ENCODE measurements at regions not wholly inside any gene's neighbourhood (a gene's known extent, or its start where the extent isn't known, plus 50 kb on each side); places are given as distances from the start of the nearest gene placed in this dataset.

- Mint-ChIP-seq H3K36me3 (ENCODE audit: low read depth) (no peaks in the 10 kb centered on the region), H3K4me3 (no peak overlapping the region), H3K27ac (no peak overlapping the region), H3K9me3 (no peaks in the 10 kb centered on the region), H3K27me3 (no peaks in the 10 kb centered on the region), H3K4me1 (no peaks in the 10 kb centered on the region)
- no peak for DNase-seq
- no peak for ATAC-seq
Measured at GRCh38 chr2:239608260-239608659, 207.4 kb upstream of the HDAC4 start.

GRCh38 chr2:239607517-239608191 lies 206.8 kb upstream of the HDAC4 start:
- ATAC-seq = no peak
- Mint-ChIP-seq H3K36me3 (ENCODE audit: low read depth) (no peaks in the 10 kb centered on the region), H3K4me3 (no peak overlapping the region), H3K27me3 (no peaks in the 10 kb centered on the region), H3K27ac (no peak overlapping the region), H3K4me1 (no peaks in the 10 kb centered on the region), H3K9me3 (no peaks in the 10 kb centered on the region)
- no peak for DNase-seq

DNA sequence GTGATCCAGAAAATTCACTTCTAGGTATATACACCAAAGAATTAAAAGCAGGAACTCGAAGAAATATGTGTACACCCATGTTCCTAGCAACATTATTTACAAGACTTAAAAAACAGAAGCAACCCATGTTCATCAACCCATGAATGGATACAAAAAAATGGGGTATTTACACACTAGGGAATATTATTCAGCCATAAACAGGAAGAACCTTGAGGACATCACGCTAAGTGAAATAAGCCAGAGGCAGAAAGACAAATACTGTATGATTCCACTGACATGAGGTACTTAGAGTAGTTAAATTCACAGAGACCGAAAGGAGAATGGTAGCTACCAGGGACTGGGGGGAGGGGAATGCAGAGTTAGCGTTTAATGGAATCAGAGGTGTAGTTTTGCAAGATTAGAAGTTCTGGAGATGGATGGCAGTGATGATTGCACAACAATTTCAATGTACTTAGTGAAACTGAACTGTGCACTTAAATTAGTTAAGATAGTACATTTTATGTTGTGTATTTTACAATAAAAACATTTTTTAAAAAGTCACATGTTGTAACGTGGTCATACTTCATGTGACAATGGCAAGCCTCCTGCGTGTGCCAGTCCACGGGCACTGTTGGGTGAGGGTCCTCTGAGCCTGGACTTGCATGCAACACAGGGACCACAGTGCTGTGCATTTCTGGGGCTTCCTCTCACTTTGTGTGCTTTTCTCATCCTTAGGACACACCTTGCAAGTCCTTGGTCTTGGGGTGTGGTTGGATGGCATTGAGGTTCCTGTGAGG lies 206.1 kb upstream of the HDAC4 start:
- Mint-ChIP-seq H3K27me3 (no peaks in the 10 kb centered on the region), H3K4me3 (no peak overlapping the region), H3K27ac (no peak overlapping the region), H3K36me3 (ENCODE audit: low read depth) (no peaks in the 10 kb centered on the region), H3K4me1 (peaks cover 4% of the 10 kb centered on the region), H3K9me3 (no peaks in the 10 kb centered on the region)
- DNase-seq (no peak), ATAC-seq (no peak)

- Mint-ChIP-seq H3K4me3 (no peak overlapping the region), H3K4me1 (peaks cover 4% of the 10 kb centered on the region), H3K36me3 (ENCODE audit: low read depth) (no peaks in the 10 kb centered on the region), H3K27me3 (no peaks in the 10 kb centered on the region), H3K27ac (no peak overlapping the region), H3K9me3 (no peaks in the 10 kb centered on the region)
- DNase-seq (no peak), ATAC-seq (no peak)
Measured at GRCh38 chr2:239605976-239606375, 205.2 kb upstream of the HDAC4 start.

DNA sequence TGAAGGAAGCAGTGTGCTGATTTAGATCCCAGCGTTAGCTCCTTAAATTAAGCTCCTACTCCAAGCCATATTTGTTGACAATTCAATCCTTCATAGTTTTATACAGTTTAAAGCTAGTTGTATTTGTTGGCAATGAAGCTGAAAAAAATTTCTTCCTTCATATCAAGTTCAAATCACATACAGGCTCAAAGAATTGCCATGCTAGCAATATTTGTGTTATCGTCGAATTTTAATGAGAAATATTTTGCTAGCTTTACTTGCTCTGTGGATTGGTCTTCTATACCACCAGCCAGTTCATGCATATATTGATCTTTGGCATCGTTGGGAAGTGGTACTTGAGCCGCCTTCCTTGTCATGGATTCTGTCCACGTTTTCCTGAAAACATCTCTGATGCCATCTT lies 204.6 kb upstream of the HDAC4 start:
- Mint-ChIP-seq H3K36me3 (ENCODE audit: low read depth) (no peaks in the 10 kb centered on the region), H3K9me3 (no peaks in the 10 kb centered on the region), H3K27ac (no peak overlapping the region), H3K4me3 (no peak overlapping the region), H3K27me3 (no peaks in the 10 kb centered on the region), H3K4me1 (peaks cover 4% of the 10 kb centered on the region)
- DNase-seq = no peak
- ATAC-seq = no peak

- Mint-ChIP-seq H3K4me3 (no peak overlapping the region), H3K9me3 (no peaks in the 10 kb centered on the region), H3K27ac (no peak overlapping the region), H3K27me3 (no peaks in the 10 kb centered on the region), H3K4me1 (peaks cover 4% of the 10 kb centered on the region), H3K36me3 (ENCODE audit: low read depth) (no peaks in the 10 kb centered on the region)
- no peak for DNase-seq
- no peak for ATAC-seq
Measured at GRCh38 chr2:239604861-239605260, 204.0 kb upstream of the HDAC4 start.

GRCh38 chr2:239603411-239604356 lies 202.9 kb upstream of the HDAC4 start:
- no peak for DNase-seq
- H3K27ac Mint-ChIP-seq = no peak overlapping the region
- H3K4me3 Mint-ChIP-seq = no peak overlapping the region
- H3K36me3 Mint-ChIP-seq (ENCODE audit: low read depth) = no peaks in the 10 kb centered on the region
- H3K4me1 Mint-ChIP-seq = peaks cover 4% of the 10 kb centered on the region
- H3K27me3 Mint-ChIP-seq = no peaks in the 10 kb centered on the region
- H3K9me3 Mint-ChIP-seq = no peaks in the 10 kb centered on the region
- ATAC-seq = no peak

DNA sequence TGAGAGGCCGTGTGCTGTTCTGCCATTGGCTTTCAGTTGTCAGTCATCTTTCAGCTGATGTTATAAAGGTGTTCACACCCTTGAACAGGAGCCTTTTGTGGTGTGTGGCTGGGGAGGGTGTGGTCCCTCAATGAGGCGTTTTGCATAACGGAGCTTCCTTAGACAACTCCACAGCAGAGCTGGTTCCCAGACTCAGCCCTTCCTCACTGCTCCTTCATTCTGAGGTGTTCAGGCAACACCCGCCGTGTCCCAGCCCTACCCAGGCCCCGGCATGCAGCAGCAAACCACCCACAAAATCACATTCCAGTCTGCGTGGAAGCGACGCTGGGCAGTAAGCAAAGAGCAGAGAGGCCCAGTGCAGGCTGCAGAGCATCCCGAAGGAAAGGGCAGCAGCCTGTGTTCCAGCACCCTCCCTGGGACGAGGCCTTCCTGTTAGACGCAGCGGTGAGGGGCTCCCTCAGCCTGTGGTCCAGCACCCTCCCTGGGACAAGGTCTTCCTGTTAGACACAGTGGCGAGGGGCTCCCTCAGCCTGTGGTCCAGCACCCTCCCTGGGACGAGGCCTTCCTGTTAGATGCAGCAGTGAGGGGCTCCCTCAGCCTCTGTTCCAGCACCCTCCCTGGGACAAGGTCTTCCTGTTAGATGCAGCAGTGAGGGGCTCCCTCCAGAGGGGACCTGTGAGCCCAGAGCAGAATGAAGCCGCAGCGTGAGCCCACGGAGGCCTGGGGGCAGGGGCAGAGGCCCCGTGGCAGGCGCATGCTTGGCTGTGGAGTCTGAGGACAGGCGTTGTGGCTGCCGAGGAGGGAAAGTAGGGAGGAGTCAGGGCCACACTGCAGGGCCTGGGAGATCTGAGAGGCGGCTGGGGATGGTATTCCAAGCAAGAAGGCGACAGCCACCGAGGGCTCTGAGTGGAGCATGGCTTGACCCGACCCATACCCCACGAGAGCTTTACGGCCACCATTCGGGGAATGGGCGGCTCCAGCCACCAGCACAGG lies 201.8 kb upstream of the HDAC4 start:
- H3K27ac Mint-ChIP-seq = no peak overlapping the region
- no peak for ATAC-seq

GRCh38 chr2:239601880-239602279 lies 201.1 kb upstream of the HDAC4 start:
- Mint-ChIP-seq H3K36me3 (ENCODE audit: low read depth) (no peaks in the 10 kb centered on the region), H3K9me3 (no peaks in the 10 kb centered on the region), H3K27me3 (no peaks in the 10 kb centered on the region), H3K4me3 (no peak overlapping the region), H3K4me1 (peaks cover 4% of the 10 kb centered on the region), H3K27ac (no peak overlapping the region)
- ATAC-seq = no peak
- DNase-seq = no peak

More for the DNA sequence above, 201.8 kb upstream of the HDAC4 start:
- peaks cover 4% of the 10 kb centered on the region for H3K4me1 Mint-ChIP-seq
- no peaks in the 10 kb centered on the region for H3K36me3 Mint-ChIP-seq (ENCODE audit: low read depth)
- H3K9me3 Mint-ChIP-seq = no peaks in the 10 kb centered on the region
- H3K4me3 Mint-ChIP-seq = no peak overlapping the region
- H3K27me3 Mint-ChIP-seq = no peaks in the 10 kb centered on the region
- no peak for DNase-seq

DNA sequence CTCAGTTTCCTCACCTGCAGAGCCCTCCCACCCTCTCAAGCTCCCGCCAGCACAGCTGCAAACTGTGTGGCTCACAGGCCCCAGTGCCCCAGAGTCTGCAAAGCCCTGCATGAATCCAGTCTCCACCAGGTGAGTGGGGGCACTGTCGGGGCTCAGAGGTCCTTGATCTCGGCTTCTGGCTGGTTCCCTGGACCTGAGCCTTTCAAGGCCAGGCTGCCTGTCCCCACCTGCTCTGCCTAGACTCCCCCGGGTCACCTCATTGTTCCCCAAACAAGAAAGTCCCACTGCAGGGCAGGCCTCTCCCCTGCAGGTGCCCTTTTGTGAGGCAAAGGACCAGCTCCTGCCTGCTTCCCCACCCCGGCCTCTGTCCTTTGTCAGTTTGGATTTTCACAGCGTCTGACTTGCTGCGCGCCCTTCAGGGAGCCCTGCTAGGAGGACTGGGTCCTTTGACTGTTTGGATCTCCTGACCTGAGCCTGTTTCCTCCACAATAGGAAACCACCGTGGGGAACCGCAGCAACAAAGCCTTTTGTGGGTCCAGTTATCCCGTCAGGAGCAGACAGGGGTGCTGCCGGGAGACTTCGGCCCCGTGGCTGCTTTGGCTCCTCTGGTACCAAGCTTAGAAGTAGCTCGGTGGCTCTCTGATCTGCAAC lies 200.5 kb upstream of the HDAC4 start:
- peaks cover 4% of the 10 kb centered on the region for H3K4me1 Mint-ChIP-seq
- ATAC-seq (no peak), DNase-seq (no peak)
- no peak overlapping the region for H3K27ac Mint-ChIP-seq
- H3K4me3 Mint-ChIP-seq = no peak overlapping the region
- H3K36me3 Mint-ChIP-seq (ENCODE audit: low read depth) = no peaks in the 10 kb centered on the region
- no peaks in the 10 kb centered on the region for H3K9me3 Mint-ChIP-seq
- H3K27me3 Mint-ChIP-seq = no peaks in the 10 kb centered on the region

GRCh38 chr2:239600650-239601049 lies 199.8 kb upstream of the HDAC4 start:
- peaks cover 4% of the 10 kb centered on the region for H3K4me1 Mint-ChIP-seq
- ATAC-seq (no peak), DNase-seq (no peak)
- no peaks in the 10 kb centered on the region for H3K9me3 Mint-ChIP-seq
- no peaks in the 10 kb centered on the region for H3K27me3 Mint-ChIP-seq
- no peaks in the 10 kb centered on the region for H3K36me3 Mint-ChIP-seq (ENCODE audit: low read depth)
- no peak overlapping the region for H3K27ac Mint-ChIP-seq
- H3K4me3 Mint-ChIP-seq = no peak overlapping the region

GRCh38 chr2:239600001-239600593 lies 199.3 kb upstream of the HDAC4 start:
- H3K4me1 Mint-ChIP-seq = peaks cover 4% of the 10 kb centered on the region
- H3K27me3 Mint-ChIP-seq = no peaks in the 10 kb centered on the region
- H3K36me3 Mint-ChIP-seq (ENCODE audit: low read depth) = no peaks in the 10 kb centered on the region
- no peaks in the 10 kb centered on the region for H3K9me3 Mint-ChIP-seq
- H3K27ac Mint-ChIP-seq = no peak overlapping the region
- DNase-seq = no peak
- no peak overlapping the region for H3K4me3 Mint-ChIP-seq
- ATAC-seq = no peak

DNA sequence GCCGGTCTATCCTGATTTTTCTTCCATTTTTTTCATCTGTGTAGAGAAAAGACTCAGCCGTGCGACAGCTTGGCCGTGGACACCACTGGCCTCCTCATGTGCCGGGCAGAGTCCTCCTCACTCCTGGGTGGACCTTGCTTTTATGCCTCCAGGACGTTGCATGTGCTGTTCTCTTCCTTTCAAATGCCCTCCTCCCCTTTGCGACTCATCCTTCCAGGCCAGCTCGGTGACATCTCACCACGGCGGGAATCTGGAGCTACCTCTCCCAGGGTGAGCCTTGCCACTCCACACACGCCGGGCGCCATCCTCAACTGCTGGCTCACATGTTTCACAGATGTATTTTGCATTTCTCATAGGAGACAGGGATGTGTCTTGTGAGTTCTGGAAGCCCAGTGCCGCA lies 198.5 kb upstream of the HDAC4 start:
- Mint-ChIP-seq H3K27me3 (no peaks in the 10 kb centered on the region), H3K36me3 (ENCODE audit: low read depth) (no peaks in the 10 kb centered on the region), H3K27ac (no peak overlapping the region), H3K4me3 (no peak overlapping the region), H3K4me1 (peaks cover 4% of the 10 kb centered on the region), H3K9me3 (no peaks in the 10 kb centered on the region)
- ATAC-seq (no peak), DNase-seq (no peak)

Data from activated naive CD8-positive, alpha-beta T cell treated with anti-CD3 and anti-CD28 coated beads, Interleukin-2, amount 50 U/mL, for 24 hours (primary cell).